Fibroblast of lung (primary cell): ENCODE measurements at regions not wholly inside any gene's neighbourhood (a gene's known extent, or its start where the extent isn't known, plus 50 kb on each side); places are given as distances from the start of the nearest gene placed in this dataset.

Experiments used
- CTCF ChIP-seq, 2 donors: IDR thresholded peaks in 1 of 2; conservative IDR thresholded peaks in 1 of 2; 1 replicate in 1 of 2; 2 replicates in 1 of 2; pipeline ENCODE4 v1.5.1; 2011 to 2012; ENCODE audit warnings: low read length in 2 of 2, control low read depth in 1 of 2, inconsistent platforms in 1 of 2, low read depth in 1 of 2, mild to moderate bottlenecking in 1 of 2
- EZH2 ChIP-seq: IDR thresholded peaks from 2 replicates; pipeline ENCODE4 v1.5.1; 2012; ENCODE audit warnings: low read length, control low read depth, mild to moderate bottlenecking; ENCODE audit errors: missing control alignments

GRCh38 chr4:18931643-18932377 lies 910.3 kb upstream of the LCORL start:
- TF ChIP-seq CTCF (conservative IDR thresholded peaks at IDR 0.05 in 1 of 2, IDR thresholded peaks at IDR 0.05 in 1 of 2; ENCODE audit: low read depth in 1 of 2, low read length in 2 of 2) = no peak
- no peak for TF ChIP-seq EZH2
